Endodermal cell (in vitro differentiated cells): ENCODE measurements at regions not wholly inside any gene's neighbourhood (a gene's known extent, or its start where the extent isn't known, plus 50 kb on each side); places are given as distances from the start of the nearest gene placed in this dataset.

ENCODE experiments used
- DNase-seq: peaks from one replicate; pipeline ENCODE4 v3.0.0-alpha.2; 2017
- H3K27ac ChIP-seq: 2 replicates; pipeline ENCODE4 v1.5.1; 2013; ENCODE audit warnings: mild to moderate bottlenecking, low read depth, low read length, moderate library complexity
- H3K27me3 ChIP-seq: 2 replicates; pipeline ENCODE4 v1.6.1; 2013; ENCODE audit warnings: mild to moderate bottlenecking, low read length, moderate library complexity; ENCODE audit not compliant: insufficient read depth, control insufficient read depth, poor library complexity, severe bottlenecking
- H3K36me3 ChIP-seq: 2 replicates; pipeline ENCODE4 v1.7.0; 2013; ENCODE audit warnings: mild to moderate bottlenecking, low read length, moderate library complexity; ENCODE audit not compliant: control insufficient read depth, insufficient read depth
- H3K4me1 ChIP-seq: one replicate; pipeline ENCODE4 v1.7.0; 2013; ENCODE audit warnings: low read length; ENCODE audit not compliant: control insufficient read depth, insufficient read depth
- H3K4me3 ChIP-seq: 2 replicates; pipeline ENCODE4 v1.5.1; 2013; ENCODE audit warnings: mild to moderate bottlenecking, low read length, moderate library complexity
- H3K9ac ChIP-seq: 2 replicates; pipeline ENCODE4 v1.6.1; 2013; ENCODE audit warnings: mild to moderate bottlenecking, low read length, moderate library complexity; ENCODE audit not compliant: poor library complexity, severe bottlenecking; ENCODE audit errors: extremely low read depth
- H3K9me3 ChIP-seq: 2 replicates; pipeline ENCODE4 v1.6.1; 2013; ENCODE audit warnings: mild to moderate bottlenecking, low read length, moderate library complexity; ENCODE audit not compliant: control insufficient read depth
- H3K27ac Mint-ChIP-seq: 2 replicates; pipeline ENCODE4 v1.8.0; 2020; ENCODE audit warnings: mixed read lengths
- H3K27me3 Mint-ChIP-seq: 2 replicates; pipeline ENCODE4 v1.8.0; 2021; ENCODE audit warnings: mild to moderate bottlenecking, mixed read lengths; ENCODE audit not compliant: insufficient read depth
- H3K36me3 Mint-ChIP-seq: 2 replicates; pipeline ENCODE4 v1.8.0; 2020; ENCODE audit warnings: low read depth, mixed read lengths
- H3K4me1 Mint-ChIP-seq: 2 replicates; pipeline ENCODE4 v1.8.0; 2020; ENCODE audit warnings: mixed read lengths
- H3K4me3 Mint-ChIP-seq: 2 replicates; pipeline ENCODE4 v1.8.0; 2020; ENCODE audit warnings: mild to moderate bottlenecking, moderate library complexity, mixed read lengths
- H3K9me3 Mint-ChIP-seq: 2 replicates; pipeline ENCODE4 v1.8.0; 2020; ENCODE audit warnings: mild to moderate bottlenecking, mixed read lengths
- WGBS, 2 experiments: methylation state at CpG; one replicate each; pipeline versions ENCODE4 v1.1.5 to v1.1.7; 2013; ENCODE audit warnings: missing lambda C conversion rate in 2 of 2, mixed read lengths in 1 of 2; ENCODE audit not compliant: insufficient coverage in 1 of 2, insufficient read length in 1 of 2; 5-methylcytosine and 5-hydroxymethylcytosine counted together
- TF ChIP-seq, protein P1 (sequence below): fragments of 200-600 bp; sonication (generic); conservative IDR thresholded peaks from 2 replicates; pipeline ENCODE4 v1.5.0; 2021; ENCODE audit warnings: antibody characterized with exemption, mild to moderate bottlenecking

DNA sequence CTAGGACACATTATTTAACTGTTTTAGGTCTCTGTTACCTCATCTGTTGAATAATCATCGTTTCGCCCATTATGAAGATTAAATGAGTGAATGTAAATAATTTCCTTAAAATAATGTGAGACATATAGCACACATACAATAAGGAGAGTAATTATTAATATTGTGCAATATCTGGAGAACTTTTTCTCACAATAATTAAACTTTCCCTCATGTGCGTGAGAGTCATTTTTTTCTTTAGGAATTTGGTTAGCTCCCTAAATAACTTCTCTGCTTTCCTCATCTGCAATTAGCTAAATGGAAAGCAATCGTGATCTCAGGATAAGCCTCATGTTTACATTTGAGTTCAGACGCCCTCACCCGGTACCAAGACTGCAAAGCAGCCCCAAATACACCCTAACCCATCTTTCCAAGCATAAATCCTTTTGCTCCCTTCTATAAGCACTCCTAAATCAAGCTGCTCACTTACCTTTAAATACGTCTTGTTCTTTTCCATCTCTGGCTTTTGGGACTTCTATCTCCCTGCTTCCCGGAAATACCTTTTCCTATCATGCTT is 78.8 kb downstream of the MZT1 start:
- DNase-seq: no peak
- Mint-ChIP-seq H3K9me3 (no peaks in the 10 kb centered on the region), H3K36me3 (no peaks in the 10 kb centered on the region), H3K4me3 (no peak overlapping the region), H3K27me3 (no peaks in the 10 kb centered on the region), H3K4me1 (no peaks in the 10 kb centered on the region), H3K27ac (no peak overlapping the region)
- Histone ChIP-seq H3K27me3 (no peaks in the 10 kb centered on the region), H3K4me1 (no peaks in the 10 kb centered on the region), H3K4me3 (no peak overlapping the region), H3K27ac (no peak overlapping the region), H3K9me3 (no peaks in the 10 kb centered on the region), H3K36me3 (no peaks in the 10 kb centered on the region), H3K9ac (no peak overlapping the region)
- WGBS, 2 experiments: 57 to 80% methylated on average over 2 to 6 of the region's 8 CpGs
- TF ChIP-seq, protein P1, sequence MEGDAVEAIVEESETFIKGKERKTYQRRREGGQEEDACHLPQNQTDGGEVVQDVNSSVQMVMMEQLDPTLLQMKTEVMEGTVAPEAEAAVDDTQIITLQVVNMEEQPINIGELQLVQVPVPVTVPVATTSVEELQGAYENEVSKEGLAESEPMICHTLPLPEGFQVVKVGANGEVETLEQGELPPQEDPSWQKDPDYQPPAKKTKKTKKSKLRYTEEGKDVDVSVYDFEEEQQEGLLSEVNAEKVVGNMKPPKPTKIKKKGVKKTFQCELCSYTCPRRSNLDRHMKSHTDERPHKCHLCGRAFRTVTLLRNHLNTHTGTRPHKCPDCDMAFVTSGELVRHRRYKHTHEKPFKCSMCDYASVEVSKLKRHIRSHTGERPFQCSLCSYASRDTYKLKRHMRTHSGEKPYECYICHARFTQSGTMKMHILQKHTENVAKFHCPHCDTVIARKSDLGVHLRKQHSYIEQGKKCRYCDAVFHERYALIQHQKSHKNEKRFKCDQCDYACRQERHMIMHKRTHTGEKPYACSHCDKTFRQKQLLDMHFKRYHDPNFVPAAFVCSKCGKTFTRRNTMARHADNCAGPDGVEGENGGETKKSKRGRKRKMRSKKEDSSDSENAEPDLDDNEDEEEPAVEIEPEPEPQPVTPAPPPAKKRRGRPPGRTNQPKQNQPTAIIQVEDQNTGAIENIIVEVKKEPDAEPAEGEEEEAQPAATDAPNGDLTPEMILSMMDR: peak; percentile 73

DNA sequence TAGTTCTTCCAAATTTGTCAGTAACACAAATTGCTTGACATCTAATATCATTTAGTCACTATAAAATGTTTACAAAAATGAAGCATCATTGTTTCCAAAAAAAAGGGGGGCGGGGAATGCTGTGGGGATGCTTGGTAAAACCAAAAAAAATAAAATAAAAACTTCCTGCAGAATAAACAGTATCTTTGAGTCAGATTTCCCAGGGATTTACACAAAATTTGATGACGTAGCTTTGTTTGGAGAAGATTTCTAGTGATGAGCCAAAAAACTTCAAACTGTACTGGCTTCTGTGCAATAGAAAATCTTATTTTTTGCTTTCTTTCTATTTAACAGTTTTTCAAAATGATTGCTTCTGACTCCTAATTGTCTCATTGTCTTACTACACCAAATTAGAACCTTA is 80.0 kb downstream of the MZT1 start:
- no peaks in the 10 kb centered on the region for H3K9me3 Mint-ChIP-seq
- Histone ChIP-seq H3K9ac (no peak overlapping the region), H3K4me3 (no peak overlapping the region), H3K36me3 (no peaks in the 10 kb centered on the region), H3K27ac (no peak overlapping the region), H3K27me3 (no peaks in the 10 kb centered on the region), H3K4me1 (no peaks in the 10 kb centered on the region), H3K9me3 (no peaks in the 10 kb centered on the region)
- H3K27me3 Mint-ChIP-seq: no peaks in the 10 kb centered on the region
- H3K4me1 Mint-ChIP-seq: no peaks in the 10 kb centered on the region
- TF ChIP-seq, protein P1: no peak
- H3K27ac Mint-ChIP-seq: no peak overlapping the region
- H3K4me3 Mint-ChIP-seq: no peak overlapping the region
- DNase-seq: no peak
- 81 to 100% methylated on average over 1 of the region's 2 CpGs for WGBS, 2 experiments
- H3K36me3 Mint-ChIP-seq: no peaks in the 10 kb centered on the region

DNA sequence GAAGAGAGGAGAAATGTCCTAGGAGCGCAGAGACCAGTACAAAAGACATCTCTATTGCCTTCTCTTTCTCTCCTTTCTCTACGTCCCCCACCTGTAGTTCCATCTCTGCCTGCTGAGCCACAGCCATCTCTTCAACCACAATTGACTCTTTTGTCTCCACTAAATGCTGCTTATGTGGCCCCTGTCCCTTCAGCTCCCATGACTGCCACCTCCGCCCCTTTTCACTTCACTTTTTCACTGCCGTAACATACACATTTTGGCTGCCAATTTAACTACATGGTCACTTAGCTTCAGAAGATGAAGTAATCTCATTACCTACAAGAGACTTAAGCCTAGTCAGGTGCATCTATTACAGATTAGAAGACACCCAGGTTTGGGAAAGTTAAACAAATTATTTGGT is 81.9 kb downstream of the MZT1 start:
- DNase-seq: no peak
- Histone ChIP-seq H3K36me3 (no peaks in the 10 kb centered on the region), H3K27me3 (no peaks in the 10 kb centered on the region), H3K4me3 (no peak overlapping the region), H3K4me1 (no peaks in the 10 kb centered on the region), H3K9ac (no peak overlapping the region), H3K27ac (no peak overlapping the region), H3K9me3 (no peaks in the 10 kb centered on the region)
- TF ChIP-seq, protein P1: no peak
- Mint-ChIP-seq H3K4me1 (no peaks in the 10 kb centered on the region), H3K27me3 (no peaks in the 10 kb centered on the region), H3K4me3 (no peak overlapping the region), H3K27ac (no peak overlapping the region), H3K36me3 (no peaks in the 10 kb centered on the region), H3K9me3 (no peaks in the 10 kb centered on the region)
- 87% methylated on average over 4 of the region's 4 CpGs; no CpG with 5 or more reads in 1 of the 2 experiments for WGBS, 2 experiments
